DND-41 (cell line): ENCODE measurements at regions not wholly inside any gene's neighbourhood (a gene's known extent, or its start where the extent isn't known, plus 50 kb on each side); places are given as distances from the start of the nearest gene placed in this dataset.
"Not testable (repeated sequence)": the region's sequence is repeated elsewhere in the genome, so short reads cannot be mapped to it uniquely, and the experiment has no call there.

Experiments used
- ATAC-seq: fragments of 200-7000 bp; cut with Tn5 transposase; 3 replicates; pipeline ENCODE4 v1.9.1; 2021; ENCODE audit warnings: low read depth; ENCODE audit not compliant: insufficient read depth
- DNase-seq: peaks from one replicate; pipeline ENCODE4 v3.0.0-alpha.2; 2020
- H2AFZ ChIP-seq: 2 replicates; pipeline ENCODE4 v1.6.0; 2012; ENCODE audit warnings: low read depth, low read length
- H3K27ac ChIP-seq: 2 replicates; pipeline ENCODE4 v1.5.1; 2012; ENCODE audit warnings: low read length, inconsistent platforms
- H3K27me3 ChIP-seq: fragments of 200-600 bp; sonication (generic); 2 replicates; pipeline ENCODE4 v1.6.0; 2012; ENCODE audit warnings: low read length, mild to moderate bottlenecking, inconsistent platforms; ENCODE audit not compliant: insufficient read depth, poor library complexity
- H3K36me3 ChIP-seq: 2 replicates; pipeline ENCODE4 v1.5.1; 2012; ENCODE audit warnings: low read length, inconsistent platforms; ENCODE audit not compliant: insufficient read depth
- H3K4me1 ChIP-seq: 2 replicates; pipeline ENCODE4 v1.5.1; 2012; ENCODE audit warnings: mild to moderate bottlenecking, low read length; ENCODE audit not compliant: insufficient read depth
- H3K4me2 ChIP-seq: 2 replicates; pipeline ENCODE4 v1.6.0; 2012; ENCODE audit warnings: mild to moderate bottlenecking, moderate library complexity, low read length, inconsistent platforms; ENCODE audit not compliant: insufficient read depth
- H3K4me3 ChIP-seq, 2 experiments: fragments of 200-600 bp in 1 of 2; shearing (Covaris generic) in 1 of 2; 2 replicates each; pipeline ENCODE4 v1.5.1; 2012 to 2016; ENCODE audit warnings: inconsistent platforms in 2 of 2, low read length in 2 of 2, mild to moderate bottlenecking in 2 of 2, low read depth in 1 of 2, moderate library complexity in 1 of 2
- H3K79me2 ChIP-seq: 2 replicates; pipeline ENCODE4 v1.6.0; 2012; ENCODE audit warnings: low read length, inconsistent platforms; ENCODE audit not compliant: insufficient read depth
- H3K9ac ChIP-seq: 2 replicates; pipeline ENCODE4 v1.6.0; 2012; ENCODE audit warnings: low read depth, mild to moderate bottlenecking, inconsistent platforms, low read length, moderate library complexity
- H3K9me3 ChIP-seq: 2 replicates; pipeline ENCODE4 v1.5.1; 2012; ENCODE audit warnings: low read length, moderate library complexity, mild to moderate bottlenecking, inconsistent platforms; ENCODE audit not compliant: insufficient read depth, severe bottlenecking
- H4K20me1 ChIP-seq: 2 replicates; pipeline ENCODE4 v1.6.0; 2012; ENCODE audit warnings: low read length; ENCODE audit not compliant: insufficient read depth
- CTCF ChIP-seq: IDR thresholded peaks from 2 replicates; pipeline ENCODE4 v1.5.1; 2012; ENCODE audit warnings: borderline replicate concordance, low read length, moderate library complexity, mild to moderate bottlenecking; ENCODE audit not compliant: poor library complexity, severe bottlenecking; ENCODE audit errors: extremely low read depth
- EZH2 ChIP-seq: IDR thresholded peaks from 3 replicates; pipeline ENCODE4 v1.6.1; 2012; ENCODE audit warnings: borderline replicate concordance, low read depth, mild to moderate bottlenecking, moderate library complexity, low read length, inconsistent platforms; ENCODE audit not compliant: severe bottlenecking

GRCh38 chr4:108415389-108415788, 205.0 kb upstream of the RPL34 start:
- Histone ChIP-seq H3K4me1 (peaks cover 14% of the 10 kb centered on the region), H3K27me3 (no peaks in the 10 kb centered on the region), H2AFZ (0 out of 2 replicates have a peak overlapping the region, but pooled peaks have one; percentile 15), H3K9me3 (no peaks in the 10 kb centered on the region), H3K79me2 (no peaks in the 10 kb centered on the region), H3K4me3 (no peak overlapping the region), H3K27ac (no peak overlapping the region; the same call in 1 of the 2 replicates), H3K4me2 (no peak overlapping the region), H3K9ac (no peak overlapping the region), H4K20me1 (no peaks in the 10 kb centered on the region), H3K36me3 (no peaks in the 10 kb centered on the region)
- TF ChIP-seq CTCF (no peak), EZH2 (no peak)
- DNase-seq (no peak), ATAC-seq (no peak)

GRCh38 chr4:108411836-108412235, 208.5 kb upstream of the RPL34 start:
- Histone ChIP-seq H3K27me3 (no peaks in the 10 kb centered on the region), H3K4me2 (no peak overlapping the region), H3K36me3 (no peaks in the 10 kb centered on the region), H4K20me1 (no peaks in the 10 kb centered on the region), H3K79me2 (no peaks in the 10 kb centered on the region), H3K4me1 (peaks cover 4% of the 10 kb centered on the region; the same call in 1 of the 2 replicates), H3K4me3 (no peak overlapping the region), H2AFZ (no peak overlapping the region), H3K27ac (no peak overlapping the region), H3K9ac (no peak overlapping the region), H3K9me3 (no peaks in the 10 kb centered on the region)
- TF ChIP-seq EZH2 (no peak), CTCF (no peak)
- ATAC-seq (peak; percentile 27; the same call in 1 of the 3 replicates), DNase-seq (no peak)

- H3K79me2 ChIP-seq, H3K4me2 ChIP-seq, H3K4me1 ChIP-seq, ATAC-seq, H3K36me3 ChIP-seq, H4K20me1 ChIP-seq, H3K9ac ChIP-seq, H3K4me3 ChIP-seq, H3K27ac ChIP-seq, H3K27me3 ChIP-seq, H2AFZ ChIP-seq, DNase-seq: not testable (repeated sequence)
- H3K9me3 ChIP-seq = peaks cover 11% of the 10 kb centered on the region
Observed at GRCh38 chr4:108409691-108410090, 210.7 kb upstream of the RPL34 start.

- TF ChIP-seq CTCF (no peak), EZH2 (no peak)
- no peaks in the 10 kb centered on the region for H3K27me3 ChIP-seq
- no peak overlapping the region for H3K9ac ChIP-seq
- ATAC-seq (no peak), DNase-seq (no peak)
- H3K9me3 ChIP-seq = peaks cover 11% of the 10 kb centered on the region
- H3K4me2 ChIP-seq = no peak overlapping the region
- H3K4me3 ChIP-seq = no peak overlapping the region
- no peak overlapping the region for H3K27ac ChIP-seq
- H3K36me3 ChIP-seq = no peaks in the 10 kb centered on the region
- H3K79me2 ChIP-seq = no peaks in the 10 kb centered on the region
- H2AFZ ChIP-seq = no peak overlapping the region
- H3K4me1 ChIP-seq = no peaks in the 10 kb centered on the region
- no peaks in the 10 kb centered on the region for H4K20me1 ChIP-seq
Observed at GRCh38 chr4:108405586-108405985, 214.8 kb upstream of the RPL34 start.
